ENCODE measurements at regions not wholly inside any gene's neighbourhood (a gene's known extent, or its start where the extent isn't known, plus 50 kb on each side); places are given as distances from the start of the nearest gene placed in this dataset.

DNA sequence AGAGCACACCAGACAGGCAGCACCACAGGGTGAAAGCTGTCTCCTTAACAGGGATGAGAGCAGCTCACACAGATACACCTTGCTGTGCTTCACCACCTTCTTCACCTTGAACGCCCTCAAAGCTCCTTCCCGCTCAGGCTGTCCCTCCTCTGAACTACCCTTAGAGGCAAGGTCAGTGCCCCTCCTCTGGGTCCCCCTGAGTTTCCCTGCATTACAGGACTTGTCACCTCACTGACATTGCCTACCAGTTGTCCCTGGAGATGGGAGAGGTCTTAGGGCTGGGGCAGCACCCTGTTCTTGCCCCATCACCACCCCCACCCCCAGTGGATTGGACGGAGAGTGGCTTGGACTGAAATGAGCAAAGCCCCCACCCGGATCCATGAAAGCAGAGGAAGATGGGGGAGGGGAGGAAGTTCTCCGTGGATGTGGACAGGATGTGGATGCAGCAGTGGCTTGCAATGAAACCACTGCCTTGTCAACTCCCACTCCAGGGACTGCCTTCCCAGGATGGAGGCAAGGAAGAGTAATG, 73.2 kb upstream of the CDH5 start:
- no peak for TF ChIP-seq POLR2AphosphoS5 (IDR thresholded peaks at IDR 0.05; ENCODE audit: insufficient read depth in 1 of 2, low read depth in 1 of 2)
- TF ChIP-seq, protein P1, sequence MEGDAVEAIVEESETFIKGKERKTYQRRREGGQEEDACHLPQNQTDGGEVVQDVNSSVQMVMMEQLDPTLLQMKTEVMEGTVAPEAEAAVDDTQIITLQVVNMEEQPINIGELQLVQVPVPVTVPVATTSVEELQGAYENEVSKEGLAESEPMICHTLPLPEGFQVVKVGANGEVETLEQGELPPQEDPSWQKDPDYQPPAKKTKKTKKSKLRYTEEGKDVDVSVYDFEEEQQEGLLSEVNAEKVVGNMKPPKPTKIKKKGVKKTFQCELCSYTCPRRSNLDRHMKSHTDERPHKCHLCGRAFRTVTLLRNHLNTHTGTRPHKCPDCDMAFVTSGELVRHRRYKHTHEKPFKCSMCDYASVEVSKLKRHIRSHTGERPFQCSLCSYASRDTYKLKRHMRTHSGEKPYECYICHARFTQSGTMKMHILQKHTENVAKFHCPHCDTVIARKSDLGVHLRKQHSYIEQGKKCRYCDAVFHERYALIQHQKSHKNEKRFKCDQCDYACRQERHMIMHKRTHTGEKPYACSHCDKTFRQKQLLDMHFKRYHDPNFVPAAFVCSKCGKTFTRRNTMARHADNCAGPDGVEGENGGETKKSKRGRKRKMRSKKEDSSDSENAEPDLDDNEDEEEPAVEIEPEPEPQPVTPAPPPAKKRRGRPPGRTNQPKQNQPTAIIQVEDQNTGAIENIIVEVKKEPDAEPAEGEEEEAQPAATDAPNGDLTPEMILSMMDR (IDR thresholded peaks at IDR 0.05): no peak
